GM18508 (cell line): ENCODE measurements at regions not wholly inside any gene's neighbourhood (a gene's known extent, or its start where the extent isn't known, plus 50 kb on each side); places are given as distances from the start of the nearest gene placed in this dataset.

Source experiments
- ATAC-seq: cut with Tn5 transposase; IDR thresholded peaks from one replicate; pipeline ENCODE4 v1.9.1; 2021; ENCODE audit warnings: moderate number of reproducible peaks; ENCODE audit not compliant: insufficient read depth, unreplicated experiment

DNA sequence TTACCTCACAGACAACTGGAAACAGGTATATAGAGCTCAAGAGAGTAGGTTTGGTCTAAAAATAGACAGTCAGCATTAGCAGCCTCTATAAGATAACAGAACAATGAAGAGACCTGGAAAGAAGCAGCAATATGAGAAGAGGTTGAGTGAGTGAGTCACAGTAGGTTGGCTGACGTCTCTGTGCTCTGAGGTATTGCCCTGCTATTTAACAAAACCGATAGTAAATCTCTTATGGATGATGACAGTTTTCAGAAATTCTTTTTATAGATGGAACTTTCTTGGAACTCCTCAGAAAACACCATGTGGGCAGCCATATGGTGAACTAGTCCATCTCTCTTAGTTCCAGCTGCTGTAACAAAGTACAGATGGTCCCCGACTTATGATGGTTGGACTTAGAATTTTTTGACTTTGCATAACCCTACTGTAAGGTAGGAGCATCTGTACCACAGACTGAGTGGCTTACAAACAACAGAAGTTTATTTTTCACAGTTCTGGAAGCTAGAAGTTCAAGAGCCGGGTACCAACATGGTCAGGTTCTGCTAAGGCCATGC is 123.5 kb downstream of the MBD2 start:
- no peak for ATAC-seq

DNA sequence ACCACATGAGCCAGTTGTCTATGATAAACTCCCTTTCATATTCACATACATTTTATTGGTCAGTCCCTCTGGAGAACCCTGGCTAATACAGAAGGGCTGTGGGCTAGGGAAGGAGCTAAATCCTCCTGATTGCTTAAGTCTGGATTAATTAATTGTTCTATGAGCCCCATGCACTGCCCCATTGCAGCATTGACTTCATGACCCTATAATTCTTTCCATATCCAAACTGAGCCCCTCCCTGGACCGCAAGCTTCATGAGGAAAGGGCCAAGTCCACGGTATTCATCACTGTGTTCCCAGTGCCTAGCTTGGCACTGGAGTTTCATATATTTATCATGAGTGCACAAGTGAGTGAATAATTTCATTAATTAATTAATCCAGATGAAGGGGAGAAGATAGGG is 124.0 kb downstream of the MBD2 start:
- no peak for ATAC-seq

DNA sequence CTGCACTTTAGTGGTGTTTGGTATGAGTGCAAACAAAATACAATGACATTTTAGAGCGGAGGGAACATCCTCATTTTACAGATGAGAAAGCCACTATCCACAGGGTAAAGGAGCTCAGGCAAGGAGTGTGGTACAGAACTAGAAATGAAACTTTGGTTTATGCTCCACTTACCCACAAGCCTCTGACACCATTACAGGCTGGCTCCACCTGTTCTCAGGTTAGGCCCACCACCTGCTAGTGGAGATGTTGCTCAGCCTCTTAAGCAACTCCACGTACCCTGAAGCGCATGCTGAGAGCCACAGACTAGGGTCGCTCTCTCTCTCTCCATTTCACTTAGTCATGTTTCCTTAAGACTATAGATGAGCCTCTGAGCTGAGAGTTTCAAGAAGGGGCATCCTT is 130.0 kb downstream of the MBD2 start:
- ATAC-seq: peak; percentile 47

DNA sequence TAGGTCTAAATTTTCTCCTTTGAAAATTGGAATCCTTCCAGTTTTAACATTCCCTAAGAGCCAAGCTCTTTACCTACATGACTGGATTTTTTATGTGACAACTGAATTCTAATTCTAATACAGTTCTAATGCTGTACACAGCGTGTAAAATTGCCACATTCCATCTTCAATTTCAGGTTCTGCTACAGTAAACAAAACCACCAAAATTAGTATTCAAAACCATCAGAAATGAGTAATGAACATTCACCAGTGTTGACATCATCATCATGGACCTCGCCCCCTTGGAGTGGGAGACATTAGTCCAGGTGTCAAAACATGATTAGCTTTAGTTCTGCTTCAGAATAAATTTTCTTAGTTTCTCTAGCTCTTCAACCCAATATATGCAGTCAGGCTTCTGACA is 133.6 kb downstream of the MBD2 start:
- ATAC-seq: no peak

DNA sequence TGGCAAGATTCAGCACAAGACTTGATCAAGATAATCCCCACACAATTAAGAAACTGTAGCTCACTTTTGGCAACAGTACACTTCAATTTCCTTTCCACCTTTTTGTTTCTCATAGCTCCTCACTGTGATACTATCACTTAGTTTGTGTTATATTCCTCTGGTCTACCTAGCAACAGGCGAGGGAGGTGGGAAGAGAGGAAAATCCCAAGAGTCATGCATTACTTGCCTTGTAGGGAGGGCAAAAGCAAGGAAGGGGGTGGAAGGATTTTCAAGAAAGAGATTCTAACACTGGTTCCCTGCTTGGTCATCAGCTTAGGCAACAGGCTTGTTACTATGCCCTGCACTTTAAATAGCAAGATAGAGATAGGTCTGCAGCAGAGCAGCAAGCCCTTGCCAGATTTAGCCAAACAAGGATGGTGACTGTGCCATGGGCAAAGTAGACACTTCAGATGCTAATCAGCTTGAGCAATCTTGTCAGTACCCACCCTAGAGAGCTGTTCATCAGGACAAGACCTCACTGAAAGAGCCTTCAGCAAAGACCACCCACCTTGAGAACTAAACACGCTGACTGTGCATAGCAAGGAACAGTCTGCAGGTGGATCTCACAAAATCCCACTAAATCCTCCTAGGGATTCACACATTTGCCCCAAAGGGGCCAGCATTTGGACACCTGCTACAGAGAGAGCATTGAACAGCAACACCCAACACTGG is 134.6 kb downstream of the MBD2 start:
- ATAC-seq: no peak

DNA sequence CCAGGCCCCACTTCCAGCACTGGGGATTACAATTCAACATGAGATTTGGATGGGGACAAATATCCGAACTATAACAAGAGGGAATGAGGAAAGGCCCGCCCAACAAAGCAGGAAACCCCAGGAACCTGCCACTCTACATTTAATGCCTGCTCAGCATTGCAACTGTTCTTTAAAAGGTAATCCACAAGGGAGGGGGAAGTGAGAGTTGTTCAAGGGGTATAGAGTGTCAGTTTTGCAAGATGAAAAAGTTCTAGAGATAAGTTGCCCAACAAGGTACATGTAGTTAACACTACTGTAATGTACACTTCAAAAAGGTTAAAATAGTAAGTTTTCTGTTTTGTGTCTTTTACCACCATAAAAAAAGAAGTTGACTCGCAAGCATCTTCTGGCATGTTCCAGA is 137.6 kb downstream of the MBD2 start:
- no peak for ATAC-seq

DNA sequence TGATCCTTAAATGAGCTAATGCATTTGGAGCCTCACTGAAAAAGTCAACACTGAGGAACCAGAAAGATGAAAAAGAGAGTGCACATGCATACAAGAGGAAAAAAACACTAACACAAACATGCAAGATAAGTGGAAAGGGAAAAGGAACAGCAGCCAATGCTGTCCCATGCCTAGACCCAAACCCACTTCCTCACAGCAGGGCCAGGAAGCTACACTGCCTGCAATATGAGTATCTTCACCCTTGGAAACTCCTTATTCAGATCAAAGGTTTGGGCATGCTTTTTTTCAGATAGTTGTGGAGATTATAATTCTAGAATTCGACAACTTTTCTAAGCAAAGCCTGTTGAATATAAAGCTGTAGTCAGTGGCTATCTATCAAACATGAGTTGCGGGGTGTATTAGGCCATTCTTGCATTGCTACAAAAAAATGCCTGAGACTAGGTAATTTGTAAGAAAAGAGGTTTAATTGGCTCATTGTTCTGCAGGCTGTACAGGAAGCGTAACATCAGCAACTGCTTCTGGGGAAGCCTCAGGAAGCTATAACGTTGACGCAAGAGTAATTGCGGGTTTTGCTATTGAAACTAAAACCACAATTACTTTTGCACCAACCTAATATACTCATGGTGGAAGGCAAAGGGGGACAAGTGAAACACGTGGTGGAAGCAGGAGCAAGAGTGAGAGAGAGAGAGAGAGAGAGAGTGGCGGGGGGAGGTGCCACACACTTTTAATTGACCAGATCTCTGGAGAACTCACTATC is 138.2 kb downstream of the MBD2 start:
- ATAC-seq: peak; percentile 78

DNA sequence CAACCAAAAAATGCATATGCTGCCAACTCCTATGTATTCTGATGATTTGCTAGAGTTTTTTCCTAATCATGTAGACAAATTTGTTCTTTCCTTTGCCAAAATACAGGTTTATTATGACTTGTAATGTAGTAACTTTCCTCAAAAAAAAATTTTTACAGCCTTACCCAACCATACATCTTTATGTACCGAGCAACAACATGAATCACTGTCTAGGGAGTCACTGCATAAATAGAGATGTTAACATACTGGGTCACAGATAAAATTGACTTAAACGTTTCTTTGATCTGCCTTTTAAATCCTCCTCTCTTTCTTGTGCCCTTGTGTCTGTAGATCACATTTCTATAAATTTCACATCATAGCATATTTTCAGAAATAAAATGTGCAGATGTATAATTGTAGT is 143.6 kb downstream of the MBD2 start:
- ATAC-seq: no peak

DNA sequence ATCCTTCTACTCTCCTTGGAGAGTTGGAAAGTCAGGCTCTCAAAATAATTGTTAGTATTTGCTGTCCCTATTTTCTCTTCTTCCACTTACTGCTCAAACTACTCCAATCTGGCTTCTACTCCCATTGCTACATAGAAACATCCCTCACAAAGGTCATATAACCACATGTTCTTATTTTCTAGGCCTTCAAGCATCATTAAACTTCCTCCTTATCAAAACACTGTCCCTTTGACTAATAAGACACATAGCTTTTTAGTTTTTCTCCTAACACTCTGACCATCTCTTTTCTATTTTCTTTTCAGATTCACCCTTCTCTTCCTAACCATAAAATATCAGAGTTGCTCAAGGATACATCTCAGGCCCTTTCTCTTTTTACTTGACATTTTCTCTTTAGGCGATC is 148.3 kb downstream of the MBD2 start:
- ATAC-seq: no peak

DNA sequence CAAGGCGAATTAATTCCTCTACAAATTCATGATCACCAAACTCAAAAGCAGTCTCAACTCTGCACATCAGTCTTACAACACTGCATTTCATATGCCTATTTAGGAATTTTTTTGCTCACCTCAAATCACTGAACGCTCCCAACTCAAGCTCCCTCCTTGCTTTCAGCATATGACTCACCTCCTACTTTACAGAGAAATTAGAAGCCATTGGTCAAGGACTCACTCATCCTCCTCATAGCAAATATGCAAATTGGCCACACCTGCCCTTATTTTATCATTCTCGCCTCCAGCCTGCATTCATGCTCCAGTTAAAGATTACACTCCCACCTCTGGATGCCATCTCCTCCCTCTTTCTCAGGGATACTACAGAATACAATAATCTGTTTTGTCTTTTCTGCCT is 148.8 kb downstream of the MBD2 start:
- ATAC-seq: no peak

DNA sequence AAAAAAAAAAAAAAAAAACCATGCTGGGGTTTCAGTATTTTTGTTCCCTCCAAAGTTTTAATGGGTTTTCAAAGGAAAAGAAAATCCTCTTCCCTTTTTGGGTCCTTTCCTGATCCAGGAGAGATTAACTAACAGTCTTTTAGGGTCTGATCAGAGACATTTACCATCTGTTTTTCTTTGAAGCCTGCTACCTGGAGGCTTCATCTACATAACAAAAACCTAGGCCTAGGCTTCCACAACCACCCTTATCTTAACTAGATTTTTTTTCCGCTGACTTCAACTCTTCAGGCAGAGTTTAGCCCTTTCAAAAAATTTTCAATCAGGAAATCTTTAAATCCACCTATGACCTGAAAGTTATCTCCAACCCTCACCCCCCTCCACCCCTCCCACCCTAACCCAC is 154.7 kb downstream of the MBD2 start:
- ATAC-seq: no peak

DNA sequence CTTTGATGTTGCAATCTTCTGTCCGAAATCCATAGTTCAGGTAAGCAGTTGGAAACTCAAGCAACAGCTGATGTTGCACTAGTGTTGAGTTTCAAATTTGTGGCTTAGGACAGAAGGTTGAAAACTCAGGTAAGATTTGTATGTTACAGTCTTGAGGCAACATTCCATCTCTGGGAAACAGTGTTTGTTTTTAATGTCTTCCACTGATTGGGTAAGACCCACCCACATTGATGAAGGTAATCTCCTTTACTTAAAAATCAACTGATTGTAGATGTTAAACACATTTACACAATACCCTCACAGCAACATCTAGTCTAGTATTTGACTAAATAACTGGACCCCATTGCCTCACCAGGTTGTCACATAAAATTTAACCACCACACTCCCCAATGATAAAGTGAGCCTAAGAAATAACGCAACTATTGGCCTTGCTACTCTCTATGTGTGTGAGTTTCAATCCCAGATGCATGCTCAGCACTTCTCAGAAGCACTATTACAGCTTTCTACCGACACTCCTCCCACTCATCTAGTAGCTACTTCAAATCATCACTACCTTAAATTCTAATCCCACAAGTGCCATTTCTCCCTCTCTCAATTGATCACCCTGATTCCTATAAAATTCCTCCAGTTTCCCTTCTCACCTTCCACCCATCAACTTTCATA is 164.0 kb downstream of the MBD2 start:
- ATAC-seq: no peak

DNA sequence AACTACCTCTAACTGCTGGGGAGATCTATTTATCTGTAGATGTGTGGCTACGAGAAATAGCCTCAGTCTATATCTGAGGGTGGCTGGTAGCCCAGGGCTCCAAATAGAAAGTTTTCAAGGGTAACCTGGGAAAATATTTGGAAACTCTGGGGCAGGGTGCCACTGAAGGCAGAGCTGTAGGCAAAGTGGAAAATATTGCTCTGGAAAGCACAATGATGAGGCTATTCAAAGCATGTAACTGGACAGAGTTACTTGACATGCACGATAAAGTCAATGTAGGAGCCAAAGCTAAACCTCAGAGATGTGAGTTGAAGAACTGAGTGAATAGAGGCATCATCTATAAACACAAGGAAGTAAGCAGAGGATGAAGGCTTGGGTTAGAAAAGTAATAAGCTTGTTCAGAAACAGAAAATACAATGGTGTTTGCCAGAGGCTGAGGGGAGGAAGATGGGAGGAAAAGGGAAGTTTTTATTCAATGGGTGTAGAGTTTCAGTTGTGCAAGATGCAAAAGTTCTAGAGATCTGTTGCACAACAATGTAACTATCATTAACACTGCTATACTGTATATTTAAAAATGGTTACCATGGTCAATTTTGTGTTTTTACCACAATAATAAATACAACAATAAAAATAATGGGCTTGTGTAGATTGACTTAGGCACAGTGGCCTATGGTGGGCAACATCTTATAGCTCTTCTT is 171.6 kb downstream of the MBD2 start:
- ATAC-seq: no peak

DNA sequence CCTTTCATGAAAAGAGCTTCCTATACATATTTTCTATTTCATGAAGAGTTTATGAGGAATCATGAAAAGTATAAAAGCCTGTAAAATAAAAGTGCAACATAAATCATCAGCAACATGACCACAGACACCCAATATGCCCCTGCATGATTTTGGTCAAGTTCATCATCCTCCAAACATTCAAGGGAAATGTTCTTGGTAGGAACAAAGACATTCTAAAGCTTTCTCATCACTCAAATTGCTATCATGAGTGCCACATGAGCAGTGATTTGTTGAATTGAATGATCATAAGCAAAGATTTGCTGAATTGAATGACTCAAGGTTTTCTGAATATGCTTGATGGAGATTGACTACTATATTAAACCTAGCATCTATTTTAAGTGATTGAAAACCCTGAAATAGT is 172.2 kb downstream of the MBD2 start:
- ATAC-seq: no peak

DNA sequence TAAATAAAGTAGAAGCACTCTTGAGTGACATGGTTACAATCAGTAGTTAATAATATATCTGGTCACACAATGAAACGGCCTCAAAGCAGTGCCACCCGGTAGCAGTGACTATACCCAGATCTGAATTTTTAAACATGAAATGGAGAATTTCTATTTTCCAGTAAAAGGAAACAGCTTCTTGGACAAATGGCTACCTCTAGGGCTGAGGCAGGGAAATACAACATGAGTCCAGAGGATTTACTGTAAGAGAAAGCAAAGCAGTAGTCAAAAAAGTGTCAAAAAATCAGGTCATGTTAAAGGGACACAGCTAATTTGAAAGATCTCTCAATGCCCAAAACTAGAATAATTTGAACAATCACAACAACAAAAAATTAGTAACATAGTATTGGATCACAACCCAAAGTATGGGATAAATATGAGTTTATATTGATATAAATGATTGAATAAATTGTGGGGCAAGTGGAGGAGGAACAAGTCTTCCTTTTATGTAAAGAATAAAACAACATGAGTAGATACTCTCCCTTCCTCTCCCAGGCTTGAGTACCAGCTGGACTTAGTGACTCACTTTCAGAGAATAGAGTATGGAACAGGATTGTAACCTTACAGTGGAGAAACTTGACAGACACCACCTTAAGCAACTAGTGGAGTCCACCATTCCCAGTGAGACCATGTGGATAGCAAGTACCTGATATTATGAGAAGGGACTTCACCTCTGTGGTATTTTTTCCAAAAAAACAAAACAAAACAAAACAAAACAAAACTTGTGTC is 180.8 kb downstream of the MBD2 start:
- no peak for ATAC-seq

DNA sequence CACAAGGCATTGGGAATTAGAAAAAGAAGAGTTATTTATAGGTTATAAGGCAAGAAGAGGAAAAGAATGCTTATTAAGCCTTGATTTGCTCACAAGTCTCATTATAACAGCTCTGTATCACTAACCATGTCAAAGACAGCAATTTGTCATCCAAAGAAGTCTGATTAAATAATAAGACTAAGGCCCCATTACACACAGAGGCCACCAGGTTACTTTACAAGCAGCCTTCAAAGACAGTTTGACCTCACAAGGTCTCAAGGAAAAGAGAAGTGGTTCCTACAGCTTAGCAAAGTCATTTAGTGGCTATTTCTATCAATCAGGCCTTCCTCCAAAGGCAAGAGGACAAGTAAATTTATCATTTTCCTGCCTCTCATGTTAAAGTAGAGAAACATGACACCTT is 188.5 kb downstream of the MBD2 start:
- no peak for ATAC-seq

DNA sequence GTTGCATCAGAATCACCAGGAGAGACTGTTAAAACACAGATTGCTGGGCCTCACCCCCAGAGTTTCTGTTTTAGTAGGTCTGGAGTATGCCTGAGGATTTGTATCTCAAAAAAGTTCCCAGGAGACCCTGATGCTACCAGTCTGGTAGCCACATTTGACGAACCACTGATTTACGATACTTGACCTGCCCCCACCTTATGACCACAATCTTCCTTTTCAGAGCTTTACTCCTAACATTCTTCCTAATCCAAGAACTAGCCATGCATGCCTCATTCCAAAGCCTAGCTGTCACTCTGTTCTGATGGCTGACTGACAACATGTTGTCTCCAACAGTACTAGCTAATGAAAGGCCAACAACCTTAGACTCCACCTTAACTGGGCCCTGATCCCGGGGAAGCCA is 191.4 kb downstream of the MBD2 start:
- no peak for ATAC-seq

DNA sequence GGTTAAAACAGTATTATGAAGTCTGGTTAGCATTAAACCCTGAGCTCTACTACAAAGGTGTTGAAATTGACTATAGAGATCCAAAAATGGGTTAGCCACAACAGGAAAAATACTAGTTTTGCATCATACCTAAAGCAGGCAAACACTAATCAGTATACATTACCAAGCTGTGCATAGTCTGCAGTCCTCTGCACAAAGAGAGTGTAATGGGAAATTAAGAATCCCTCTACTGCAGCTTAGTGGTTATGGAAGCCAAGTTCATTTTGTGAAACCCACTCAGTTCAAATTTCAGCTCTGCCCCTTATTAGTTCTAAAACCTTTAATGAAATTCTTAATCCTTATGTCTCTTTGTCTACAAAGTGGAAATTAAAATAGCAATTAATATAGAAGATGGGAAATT is 192.1 kb downstream of the MBD2 start:
- no peak for ATAC-seq

DNA sequence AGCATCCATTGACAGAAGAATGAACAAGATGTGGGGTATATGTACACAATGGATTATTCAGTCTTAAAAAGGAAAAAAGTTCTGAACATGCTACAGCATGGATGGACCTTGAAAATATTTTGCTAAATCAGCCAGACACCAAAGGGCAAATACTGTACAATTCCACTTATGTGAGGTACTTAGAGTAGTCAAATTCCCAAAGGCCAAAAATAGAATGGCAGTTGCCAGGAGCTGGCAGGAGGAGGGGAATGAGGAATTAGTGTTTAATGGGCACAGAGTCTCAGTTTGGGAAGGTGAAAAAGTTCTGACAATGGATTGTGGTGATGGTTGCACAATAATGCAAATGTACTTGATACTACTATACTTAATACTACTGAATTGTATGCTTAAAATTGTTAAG is 193.2 kb downstream of the MBD2 start:
- no peak for ATAC-seq

DNA sequence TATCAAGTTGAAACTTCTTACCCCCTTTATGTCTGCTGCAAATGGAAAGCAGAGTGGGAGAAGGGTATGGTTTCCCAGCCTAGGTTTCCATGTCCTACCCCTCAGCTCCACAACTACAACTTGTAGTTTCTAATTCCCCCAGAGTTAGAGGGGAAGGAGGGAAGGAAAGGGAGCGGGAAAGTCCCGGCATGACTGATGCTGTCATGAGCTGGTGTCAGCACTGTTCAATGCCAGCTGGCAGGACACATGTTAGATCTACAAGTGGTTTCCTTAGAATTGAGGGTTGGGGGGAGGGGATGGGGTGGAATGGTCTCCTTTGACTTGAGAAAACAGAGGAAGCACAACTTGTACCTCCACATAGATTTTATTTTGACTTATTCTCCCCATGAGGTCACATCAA is 194.0 kb downstream of the MBD2 start:
- ATAC-seq: no peak
